OCI-LY7 (cell line): ENCODE measurements at regions not wholly inside any gene's neighbourhood (a gene's known extent, or its start where the extent isn't known, plus 50 kb on each side); places are given as distances from the start of the nearest gene placed in this dataset.

Experiments
- BruUV-seq: library from RNA; stranded (reverse); fragments of 400-500 nt; replicated peaks from 2 replicates; lab custom pipeline; 2021; lab: Mats Ljungman, UMichigan
- CTCF ChIA-PET: fragments of 300-600 bp; sonication (Branson Sonifier 250); formaldehyde crosslinking; loops from one replicate; lab custom pipeline; 2022; ENCODE audit warnings: antibody characterized with exemption; ENCODE audit not compliant: unreplicated experiment; lab: Charles Lee
- POLR2A ChIA-PET: fragments of 300-600 bp; sonication (Branson Sonifier 250); formaldehyde crosslinking; loops from one replicate; lab custom pipeline; 2022; ENCODE audit warnings: antibody characterized with exemption; lab: Charles Lee
- DNase-seq: peaks from one replicate; pipeline ENCODE4 v3.0.0-alpha.2; 2015; ENCODE audit warnings: low spot score
- H2AFZ ChIP-seq: fragments of 200-600 bp; sonication (generic), shearing (Covaris generic); 2 replicates; pipeline ENCODE4 v1.6.1; 2014; ENCODE audit warnings: mild to moderate bottlenecking, antibody characterized with exemption, low read length, moderate library complexity
- H3K27ac ChIP-seq: fragments of 200-600 bp; sonication (generic); 2 replicates; pipeline ENCODE4 v1.5.1; 2014; ENCODE audit warnings: mixed run types, low read depth, mild to moderate bottlenecking, moderate library complexity, low read length, inconsistent platforms; ENCODE audit not compliant: poor library complexity, severe bottlenecking
- H3K36me3 ChIP-seq: fragments of 200-600 bp; sonication (generic); 2 replicates; pipeline ENCODE4 v1.6.1; 2014; ENCODE audit warnings: mild to moderate bottlenecking, antibody characterized with exemption, low read length, moderate library complexity, mixed read lengths; ENCODE audit not compliant: insufficient read depth
- H3K4me1 ChIP-seq: fragments of 200-600 bp; sonication (generic); 2 replicates; pipeline ENCODE4 v1.5.1; 2014; ENCODE audit warnings: mild to moderate bottlenecking, low read length; ENCODE audit not compliant: insufficient read depth, poor library complexity, severe bottlenecking
- H3K4me2 ChIP-seq: fragments of 200-600 bp; sonication (generic); 2 replicates; pipeline ENCODE4 v1.6.1; 2014; ENCODE audit warnings: mild to moderate bottlenecking, low read length
- H3K4me3 ChIP-seq: fragments of 200-600 bp; sonication (generic); 2 replicates; pipeline ENCODE4 v1.5.1; 2014; ENCODE audit warnings: mild to moderate bottlenecking, low read depth, low read length; ENCODE audit not compliant: poor library complexity, severe bottlenecking
- H3K79me2 ChIP-seq: fragments of 200-600 bp; sonication (generic); 2 replicates; pipeline ENCODE4 v1.6.1; 2016; ENCODE audit warnings: low read depth, mild to moderate bottlenecking, low read length, moderate library complexity, mixed read lengths; ENCODE audit not compliant: insufficient read depth
- H3K9me2 ChIP-seq: fragments of 200-600 bp; sonication (generic); 2 replicates; pipeline ENCODE4 v1.6.1; 2016; ENCODE audit warnings: mild to moderate bottlenecking, low read length, mixed read lengths; ENCODE audit not compliant: insufficient read depth
- H3K9me3 ChIP-seq: fragments of 200-600 bp; sonication (generic); 2 replicates; pipeline ENCODE4 v1.6.1; 2014; ENCODE audit warnings: mild to moderate bottlenecking, mixed run types, low read length, mixed read lengths
- H4K20me1 ChIP-seq: fragments of 200-600 bp; sonication (generic); 2 replicates; pipeline ENCODE4 v1.6.1; 2014; ENCODE audit warnings: mild to moderate bottlenecking, antibody characterized with exemption, low read length, moderate library complexity, mixed read lengths; ENCODE audit not compliant: insufficient read depth
- CTCF ChIP-seq: fragments of 200-600 bp; sonication (generic); conservative IDR thresholded peaks from 2 replicates; pipeline ENCODE4 v1.5.1; 2014; ENCODE audit warnings: mild to moderate bottlenecking, antibody characterized with exemption, low read length, moderate library complexity, mixed read lengths
- EZH2phosphoT487 ChIP-seq: fragments of 200-600 bp; sonication (generic); IDR thresholded peaks from 2 replicates; pipeline ENCODE4 v1.6.1; 2018; ENCODE audit warnings: low read depth, borderline replicate concordance, mild to moderate bottlenecking, mixed run types, antibody characterized with exemption, low read length, moderate library complexity, mixed read lengths
- intact Hi-C: fragments of 100-400 bp; cut with micrococcal nuclease; formaldehyde crosslinking; loops from one replicate; pipeline ENCODE4 v1.10.0; 2022; ENCODE audit not compliant: unreplicated experiment

- BruUV-seq = no TSS peak
- no peaks in the 10 kb centered on the region for H3K79me2 ChIP-seq
- no peak overlapping the region for H3K4me3 ChIP-seq
- no peak overlapping the region for H3K27ac ChIP-seq
- no peaks in the 10 kb centered on the region for H3K36me3 ChIP-seq
- intact Hi-C loops = no loop called here
- DNase-seq = no peak
- CTCF ChIA-PET = interaction anchor here (1.3 kb wide), 1 partner anchor 9 kb away, joined by 4 read pairs; no protein-coding TSS in a partner anchor
- no peak for TF ChIP-seq CTCF
- TF ChIP-seq EZH2phosphoT487 = no peak
- no peak overlapping the region for H3K4me2 ChIP-seq
- no peaks in the 10 kb centered on the region for H3K9me3 ChIP-seq
- H4K20me1 ChIP-seq = no peaks in the 10 kb centered on the region
- H3K4me1 ChIP-seq = no peaks in the 10 kb centered on the region
- POLR2A ChIA-PET = interaction anchor here (0.9 to 1.2 kb wide), 2 partner anchors 7 to 15 kb away, joined by 3 to 4 read pairs; no protein-coding TSS in a partner anchor
- no peak overlapping the region for H2AFZ ChIP-seq
- no peaks in the 10 kb centered on the region for H3K9me2 ChIP-seq
Observed at GRCh38 chr14:95765051-95765450, 51.1 kb upstream of the TCL1A start.

GRCh38 chr14:95763875-95764274 is 50.0 kb upstream of the TCL1A start:
- H2AFZ ChIP-seq = no peak overlapping the region
- ChIA-PET POLR2A (no interaction called here), CTCF (no interaction called here)
- intact Hi-C loops = no loop called here
- no peak overlapping the region for H3K4me2 ChIP-seq
- H3K9me2 ChIP-seq = no peaks in the 10 kb centered on the region
- H4K20me1 ChIP-seq = no peaks in the 10 kb centered on the region
- no peaks in the 10 kb centered on the region for H3K4me1 ChIP-seq
- H3K9me3 ChIP-seq = no peaks in the 10 kb centered on the region
- H3K27ac ChIP-seq = no peak overlapping the region
- H3K4me3 ChIP-seq = no peak overlapping the region
- H3K79me2 ChIP-seq = no peaks in the 10 kb centered on the region
- BruUV-seq = no TSS peak
- no peak for DNase-seq
- TF ChIP-seq EZH2phosphoT487 (no peak), CTCF (no peak)
- H3K36me3 ChIP-seq = no peaks in the 10 kb centered on the region
